Activated CD4-positive, alpha-beta memory T cell treated with anti-CD3 and anti-CD28 coated beads, Interleukin-2, amount 10 ng/mL, durations not matched to agents 7 days and 5 days (primary cell): ENCODE measurements at regions not wholly inside any gene's neighbourhood (a gene's known extent, or its start where the extent isn't known, plus 50 kb on each side); places are given as distances from the start of the nearest gene placed in this dataset.

Source experiments
- CTCF ChIA-PET: fragments of 350-600 bp; sonication (Branson Sonifier 250); formaldehyde crosslinking; loops from one replicate; lab custom pipeline; 2021; ENCODE audit warnings: antibody characterized with exemption, inconsistent platforms; lab: Charles Lee
- POLR2A ChIA-PET: fragments of 350-600 bp; sonication (Branson Sonifier 250); formaldehyde crosslinking; loops from one replicate; lab custom pipeline; 2021; ENCODE audit warnings: antibody characterized with exemption; lab: Charles Lee
- DNase-seq: peaks from one replicate; pipeline ENCODE4 v3.0.0-alpha.2; 2020
- H3K27ac Mint-ChIP-seq: one replicate; pipeline ENCODE4 v1.8.0; 2021; ENCODE audit warnings: mild to moderate bottlenecking, mixed read lengths
- H3K27me3 Mint-ChIP-seq: one replicate; pipeline ENCODE4 v1.8.0; 2021; ENCODE audit warnings: mixed read lengths
- H3K36me3 Mint-ChIP-seq: one replicate; pipeline ENCODE4 v1.8.0; 2021; ENCODE audit warnings: low read depth, mixed read lengths
- H3K4me1 Mint-ChIP-seq: one replicate; pipeline ENCODE4 v1.8.0; 2021; ENCODE audit warnings: mixed read lengths
- H3K4me3 Mint-ChIP-seq: one replicate; pipeline ENCODE4 v1.8.0; 2021; ENCODE audit warnings: mild to moderate bottlenecking, mixed read lengths
- H3K9me3 Mint-ChIP-seq: one replicate; pipeline ENCODE4 v1.8.0; 2021; ENCODE audit warnings: mixed read lengths

GRCh38 chr13:59203855-59204254 is 959.9 kb downstream of the DIAPH3 start:
- Mint-ChIP-seq H3K4me1 (no peaks in the 10 kb centered on the region), H3K27ac (no peak overlapping the region), H3K27me3 (no peaks in the 10 kb centered on the region), H3K9me3 (no peaks in the 10 kb centered on the region), H3K4me3 (no peak overlapping the region), H3K36me3 (no peaks in the 10 kb centered on the region)
- no peak for DNase-seq
- ChIA-PET POLR2A (no interaction called here), CTCF (no interaction called here)

GRCh38 chr13:59205501-59205900 is 958.2 kb downstream of the DIAPH3 start:
- ChIA-PET POLR2A (no interaction called here), CTCF (no interaction called here)
- no peak for DNase-seq
- no peaks in the 10 kb centered on the region for H3K27me3 Mint-ChIP-seq
- H3K27ac Mint-ChIP-seq: no peak overlapping the region
- no peaks in the 10 kb centered on the region for H3K4me1 Mint-ChIP-seq
- no peak overlapping the region for H3K4me3 Mint-ChIP-seq
- H3K9me3 Mint-ChIP-seq: no peaks in the 10 kb centered on the region
- H3K36me3 Mint-ChIP-seq: no peaks in the 10 kb centered on the region

- Mint-ChIP-seq H3K4me3 (no peak overlapping the region), H3K4me1 (no peaks in the 10 kb centered on the region), H3K9me3 (no peaks in the 10 kb centered on the region), H3K27me3 (no peaks in the 10 kb centered on the region), H3K36me3 (no peaks in the 10 kb centered on the region), H3K27ac (no peak overlapping the region)
- DNase-seq: no peak
- ChIA-PET CTCF (no interaction called here), POLR2A (no interaction called here)
These were observed 955.1 kb downstream of the DIAPH3 start for GRCh38 chr13:59208405-59209195.

- ChIA-PET CTCF (no interaction called here), POLR2A (no interaction called here)
- H3K9me3 Mint-ChIP-seq: no peaks in the 10 kb centered on the region
- no peaks in the 10 kb centered on the region for H3K4me1 Mint-ChIP-seq
- no peaks in the 10 kb centered on the region for H3K36me3 Mint-ChIP-seq
- H3K27ac Mint-ChIP-seq: no peak overlapping the region
- H3K27me3 Mint-ChIP-seq: no peaks in the 10 kb centered on the region
- H3K4me3 Mint-ChIP-seq: no peak overlapping the region
- no peak for DNase-seq
These were observed 953.2 kb downstream of the DIAPH3 start for GRCh38 chr13:59210543-59210942.

- H3K4me3 Mint-ChIP-seq: no peak overlapping the region
These were observed 952.1 kb downstream of the DIAPH3 start for GRCh38 chr13:59211606-59212005.

GRCh38 chr13:59229401-59229800 is 934.3 kb downstream of the DIAPH3 start:
- H3K27ac Mint-ChIP-seq: no peak overlapping the region
- no peak for DNase-seq
- no peak overlapping the region for H3K4me3 Mint-ChIP-seq
- ChIA-PET POLR2A (no interaction called here), CTCF (no interaction called here)
- H3K27me3 Mint-ChIP-seq: no peaks in the 10 kb centered on the region
- no peaks in the 10 kb centered on the region for H3K4me1 Mint-ChIP-seq
- H3K36me3 Mint-ChIP-seq: no peaks in the 10 kb centered on the region
- peaks cover 2% of the 10 kb centered on the region for H3K9me3 Mint-ChIP-seq

More at GRCh38 chr13:59211606-59212005, 952.1 kb downstream of the DIAPH3 start:
- Mint-ChIP-seq H3K4me1 (no peaks in the 10 kb centered on the region), H3K36me3 (no peaks in the 10 kb centered on the region), H3K27ac (no peak overlapping the region), H3K27me3 (no peaks in the 10 kb centered on the region), H3K9me3 (no peaks in the 10 kb centered on the region)
- ChIA-PET POLR2A (no interaction called here), CTCF (no interaction called here)
- DNase-seq: no peak

GRCh38 chr13:59229861-59230260 is 933.9 kb downstream of the DIAPH3 start:
- ChIA-PET CTCF (no interaction called here), POLR2A (no interaction called here)
- Mint-ChIP-seq H3K4me3 (no peak overlapping the region), H3K36me3 (no peaks in the 10 kb centered on the region), H3K27ac (no peak overlapping the region), H3K27me3 (no peaks in the 10 kb centered on the region), H3K4me1 (no peaks in the 10 kb centered on the region), H3K9me3 (peaks cover 2% of the 10 kb centered on the region)
- DNase-seq: no peak

- no peak for DNase-seq
- CTCF ChIA-PET: no interaction called here
These were observed 933.1 kb downstream of the DIAPH3 start for GRCh38 chr13:59230484-59231264.

GRCh38 chr13:59236309-59236919 is 927.3 kb downstream of the DIAPH3 start:
- POLR2A ChIA-PET: no interaction called here
- H3K4me3 Mint-ChIP-seq: no peak overlapping the region
- no peak for DNase-seq
- no peak overlapping the region for H3K27ac Mint-ChIP-seq
- H3K4me1 Mint-ChIP-seq: no peaks in the 10 kb centered on the region
- CTCF ChIA-PET: no interaction called here
- H3K36me3 Mint-ChIP-seq: no peaks in the 10 kb centered on the region
- H3K9me3 Mint-ChIP-seq: no peaks in the 10 kb centered on the region
- no peaks in the 10 kb centered on the region for H3K27me3 Mint-ChIP-seq

More at GRCh38 chr13:59230484-59231264, 933.1 kb downstream of the DIAPH3 start:
- no peak overlapping the region for H3K4me3 Mint-ChIP-seq
- no peak overlapping the region for H3K27ac Mint-ChIP-seq
- H3K4me1 Mint-ChIP-seq: no peaks in the 10 kb centered on the region
- H3K27me3 Mint-ChIP-seq: no peaks in the 10 kb centered on the region
- POLR2A ChIA-PET: no interaction called here
- H3K9me3 Mint-ChIP-seq: peaks cover 2% of the 10 kb centered on the region
- no peaks in the 10 kb centered on the region for H3K36me3 Mint-ChIP-seq

GRCh38 chr13:59236944-59237343 is 926.8 kb downstream of the DIAPH3 start:
- Mint-ChIP-seq H3K4me1 (no peaks in the 10 kb centered on the region), H3K9me3 (no peaks in the 10 kb centered on the region), H3K4me3 (no peak overlapping the region), H3K27me3 (no peaks in the 10 kb centered on the region), H3K27ac (no peak overlapping the region), H3K36me3 (no peaks in the 10 kb centered on the region)
- no peak for DNase-seq
- ChIA-PET POLR2A (no interaction called here), CTCF (no interaction called here)

GRCh38 chr13:59247171-59247570 is 916.6 kb downstream of the DIAPH3 start:
- Mint-ChIP-seq H3K36me3 (no peaks in the 10 kb centered on the region), H3K4me1 (no peaks in the 10 kb centered on the region), H3K4me3 (no peak overlapping the region), H3K9me3 (no peaks in the 10 kb centered on the region), H3K27me3 (no peaks in the 10 kb centered on the region), H3K27ac (no peak overlapping the region)
- ChIA-PET POLR2A (no interaction called here), CTCF (no interaction called here)
- no peak for DNase-seq

GRCh38 chr13:59250336-59251189 is 913.2 kb downstream of the DIAPH3 start:
- CTCF ChIA-PET: no interaction called here
- POLR2A ChIA-PET: no interaction called here
- H3K9me3 Mint-ChIP-seq: no peaks in the 10 kb centered on the region
- H3K4me1 Mint-ChIP-seq: no peaks in the 10 kb centered on the region
- H3K36me3 Mint-ChIP-seq: no peaks in the 10 kb centered on the region
- no peaks in the 10 kb centered on the region for H3K27me3 Mint-ChIP-seq
- DNase-seq: no peak
- H3K27ac Mint-ChIP-seq: no peak overlapping the region
- no peak overlapping the region for H3K4me3 Mint-ChIP-seq
